Keratinocyte (primary cell): ENCODE measurements at regions not wholly inside any gene's neighbourhood (a gene's known extent, or its start where the extent isn't known, plus 50 kb on each side); places are given as distances from the start of the nearest gene placed in this dataset.

Experiments
- EZH2 ChIP-seq: IDR thresholded peaks from one replicate; pipeline ENCODE4 v1.6.1; 2012; ENCODE audit warnings: inconsistent platforms, mild to moderate bottlenecking, low read length, moderate library complexity
- TF ChIP-seq, protein P1 (sequence below), 3 experiments: IDR thresholded peaks in 1 of 3; conservative IDR thresholded peaks in 1 of 3; optimal IDR thresholded peaks in 1 of 3; 2 replicates in 2 of 3; 3 replicates in 1 of 3; pipeline versions ENCODE3 to v1.5.1; 2011; ENCODE audit warnings: low read length in 3 of 3, mild to moderate bottlenecking in 3 of 3, moderate library complexity in 2 of 3, control low read depth in 1 of 3, inconsistent platforms in 1 of 3; ENCODE audit not compliant: insufficient read depth in 2 of 3; ENCODE audit errors: extremely low read depth in 1 of 3

DNA sequence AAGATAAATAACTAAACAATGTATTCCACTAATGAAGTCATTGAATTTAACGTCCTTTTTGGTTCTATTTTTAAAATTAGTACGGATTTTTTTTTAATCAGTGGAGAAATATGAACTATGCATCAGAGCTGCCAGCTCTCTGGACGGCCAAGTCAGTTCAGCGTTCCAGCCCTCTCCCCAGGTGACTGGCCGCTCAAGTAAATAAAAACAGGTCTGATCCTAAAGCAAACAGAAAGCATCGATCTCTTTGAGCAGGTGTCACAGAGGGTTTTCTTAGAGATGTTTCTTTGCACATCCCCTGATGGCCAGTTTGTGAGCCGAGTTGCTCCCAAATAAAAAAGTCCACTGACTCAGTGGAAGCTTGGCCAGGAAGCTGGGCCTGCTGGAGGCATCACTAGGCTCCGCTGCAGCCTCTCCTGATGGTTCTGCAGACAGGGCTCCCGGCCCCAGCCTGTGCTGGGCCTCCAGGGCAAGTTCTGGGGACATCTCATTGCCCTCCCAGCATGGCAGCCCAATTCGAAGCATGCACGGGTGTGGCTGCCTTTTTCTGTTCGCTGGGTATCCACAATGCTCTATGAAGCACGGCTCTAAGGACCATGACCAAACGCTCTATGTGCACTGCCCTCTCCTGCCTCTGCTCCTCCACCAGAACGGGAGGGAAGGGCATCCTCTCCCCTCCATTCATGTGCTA lies 74.7 kb upstream of the PPP2R2D start:
- TF ChIP-seq, protein P1, sequence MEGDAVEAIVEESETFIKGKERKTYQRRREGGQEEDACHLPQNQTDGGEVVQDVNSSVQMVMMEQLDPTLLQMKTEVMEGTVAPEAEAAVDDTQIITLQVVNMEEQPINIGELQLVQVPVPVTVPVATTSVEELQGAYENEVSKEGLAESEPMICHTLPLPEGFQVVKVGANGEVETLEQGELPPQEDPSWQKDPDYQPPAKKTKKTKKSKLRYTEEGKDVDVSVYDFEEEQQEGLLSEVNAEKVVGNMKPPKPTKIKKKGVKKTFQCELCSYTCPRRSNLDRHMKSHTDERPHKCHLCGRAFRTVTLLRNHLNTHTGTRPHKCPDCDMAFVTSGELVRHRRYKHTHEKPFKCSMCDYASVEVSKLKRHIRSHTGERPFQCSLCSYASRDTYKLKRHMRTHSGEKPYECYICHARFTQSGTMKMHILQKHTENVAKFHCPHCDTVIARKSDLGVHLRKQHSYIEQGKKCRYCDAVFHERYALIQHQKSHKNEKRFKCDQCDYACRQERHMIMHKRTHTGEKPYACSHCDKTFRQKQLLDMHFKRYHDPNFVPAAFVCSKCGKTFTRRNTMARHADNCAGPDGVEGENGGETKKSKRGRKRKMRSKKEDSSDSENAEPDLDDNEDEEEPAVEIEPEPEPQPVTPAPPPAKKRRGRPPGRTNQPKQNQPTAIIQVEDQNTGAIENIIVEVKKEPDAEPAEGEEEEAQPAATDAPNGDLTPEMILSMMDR (optimal IDR thresholded peaks at IDR 0.05 in 1 of 3, IDR thresholded peaks at IDR 0.05 in 1 of 3, conservative IDR thresholded peaks at IDR 0.05 in 1 of 3; ENCODE audit: extremely low read depth in 1 of 3, insufficient read depth in 2 of 3, low read length in 3 of 3) = no peak
- TF ChIP-seq EZH2 = no peak
